HepG2 (cell line): ENCODE measurements at regions not wholly inside any gene's neighbourhood (a gene's known extent, or its start where the extent isn't known, plus 50 kb on each side); places are given as distances from the start of the nearest gene placed in this dataset.

Experiments
- ATAC-seq: fragments of 200-7000 bp; cut with Tn5 transposase; 3 replicates; pipeline ENCODE4 v1.9.1; 2020; ENCODE audit warnings: mild to moderate bottlenecking, moderate library complexity
- BruUV-seq: library from RNA; stranded (reverse); fragments of 400-500 nt; replicated peaks from 2 replicates; lab custom pipeline; 2021; lab: Mats Ljungman, UMichigan
- CTCF ChIA-PET: fragments of 300-600 bp; formaldehyde crosslinking; extraction: SDS; loops from one replicate; lab custom pipeline; 2021; ENCODE audit warnings: low total read pairs, inconsistent platforms, low intra/inter-chr PET ratio; lab: Yijun Ruan, JAX
- POLR2A ChIA-PET: fragments of 350-600 bp; sonication (Branson Sonifier 250); formaldehyde crosslinking; loops from one replicate; lab custom pipeline; 2020; ENCODE audit warnings: antibody characterized with exemption, inconsistent platforms; lab: Yijun Ruan, JAX
- DNase-seq: peaks from one replicate; pipeline ENCODE4 v3.0.0-alpha.2; 2015; ENCODE audit warnings: low spot score
- FAIRE-seq: peaks from 3 replicates; lab custom pipeline; 2011; peaks lifted over from hg19 to GRCh38; lab: Jason Lieb, UNC
- H2AFZ ChIP-seq: one replicate; pipeline ENCODE4 v1.6.1; 2011; ENCODE audit warnings: low read length, inconsistent platforms
- H3K27ac ChIP-seq: fragments of 300-600 bp; 3 replicates; pipeline ENCODE4 v1.8.0; 2011; ENCODE audit warnings: mixed run types, mild to moderate bottlenecking, mixed read lengths, low read length, inconsistent platforms; ENCODE audit not compliant: insufficient read depth; ENCODE audit errors: extremely low read length
- H3K27me3 ChIP-seq, 2 experiments: fragments of 200-600 bp in 1 of 2; 2 replicates in 1 of 2; 3 replicates in 1 of 2; pipeline versions ENCODE4 v1.6.0 to v1.8.0; 2011; ENCODE audit warnings: low read length in 2 of 2, mild to moderate bottlenecking in 2 of 2, moderate library complexity in 2 of 2, inconsistent platforms in 1 of 2; ENCODE audit not compliant: insufficient read depth in 2 of 2, control insufficient read depth in 1 of 2
- H3K36me3 ChIP-seq, 2 experiments: fragments of 200-600 bp in 1 of 2; replicated peaks in 1 of 2; 2 replicates in 1 of 2; 3 replicates in 1 of 2; pipeline versions ENCODE4 v1.5.1 to v1.8.0; 2011; ENCODE audit warnings: low read length in 2 of 2, inconsistent platforms in 1 of 2; ENCODE audit not compliant: insufficient read depth in 2 of 2, control insufficient read depth in 1 of 2
- H3K4me1 ChIP-seq: 2 replicates; pipeline ENCODE4 v1.5.1; 2012; ENCODE audit warnings: low read length, inconsistent platforms; ENCODE audit not compliant: insufficient read depth
- H3K4me2 ChIP-seq: 2 replicates; pipeline ENCODE4 v1.6.0; 2011; ENCODE audit warnings: low read depth, low read length, inconsistent platforms
- H3K4me3 ChIP-seq, 3 experiments: fragments of 200-600 bp in 1 of 3; sonication (generic), shearing (Covaris generic) in 1 of 3; replicated peaks in 1 of 3; 2 replicates each; pipeline ENCODE4 v1.5.1; 2011 to 2016; ENCODE audit warnings: low read length in 3 of 3, inconsistent platforms in 2 of 3, low read depth in 2 of 3, mild to moderate bottlenecking in 2 of 3, control low read depth in 1 of 3, mixed read lengths in 1 of 3; ENCODE audit not compliant: insufficient read depth in 1 of 3
- H3K79me2 ChIP-seq: one replicate; pipeline ENCODE4 v1.6.1; 2011; ENCODE audit warnings: low read length, inconsistent platforms; ENCODE audit not compliant: insufficient read depth
- H3K9ac ChIP-seq: 2 replicates; pipeline ENCODE4 v1.6.0; 2011; ENCODE audit warnings: mild to moderate bottlenecking, low read depth, low read length, inconsistent platforms; ENCODE audit not compliant: insufficient read depth
- H3K9me3 ChIP-seq: 2 replicates; pipeline ENCODE4 v1.5.1; 2012; ENCODE audit warnings: mild to moderate bottlenecking, low read length
- H4K20me1 ChIP-seq: 2 replicates; pipeline ENCODE4 v1.6.0; 2011; ENCODE audit warnings: inconsistent platforms, mild to moderate bottlenecking, low read length, moderate library complexity; ENCODE audit not compliant: insufficient read depth
- ARHGAP35 ChIP-seq: sonication (generic); formaldehyde crosslinking; IDR thresholded peaks from 2 replicates; pipeline ENCODE4 v1.9.0; 2022; ENCODE audit warnings: mild to moderate bottlenecking, inconsistent platforms, moderate library complexity, missing genetic modification reagents, borderline replicate concordance
- IKZF1 ChIP-seq: fragments of 450-650 bp; IDR thresholded peaks from 2 replicates; pipeline ENCODE4 v1.7.1; 2016
- PRDM15 ChIP-seq: sonication (generic); formaldehyde crosslinking; IDR thresholded peaks from 2 replicates; pipeline ENCODE4 v1.4.0; 2020; ENCODE audit warnings: missing genetic modification reagents
- RNF2 ChIP-seq: fragments of 450-650 bp; conservative IDR thresholded peaks from 2 replicates; pipeline ENCODE4 v1.6.1; 2016; ENCODE audit warnings: low read depth
- U2AF2 ChIP-seq: fragments of 200-400 bp; formaldehyde crosslinking; IDR thresholded peaks from 2 replicates; pipeline ENCODE4 v1.6.1; 2017; ENCODE audit warnings: low read depth, mild to moderate bottlenecking, low read length
- WIZ ChIP-seq: sonication (generic); formaldehyde crosslinking; IDR thresholded peaks from 2 replicates; pipeline ENCODE4 v1.5.1; 2020; ENCODE audit warnings: mild to moderate bottlenecking, missing genetic modification reagents
- ZBTB46 ChIP-seq: sonication (generic); formaldehyde crosslinking; IDR thresholded peaks from 2 replicates; pipeline ENCODE4 v1.4.0; 2020; ENCODE audit warnings: mild to moderate bottlenecking, missing genetic modification reagents, borderline replicate concordance
- ZNF318 ChIP-seq: sonication (generic); formaldehyde crosslinking; IDR thresholded peaks from 2 replicates; pipeline ENCODE4 v1.4.0; 2020; ENCODE audit warnings: mild to moderate bottlenecking, missing genetic modification reagents
- ZNF510 ChIP-seq: sonication (generic); formaldehyde crosslinking; IDR thresholded peaks from 2 replicates; pipeline ENCODE4 v1.4.0; 2020; ENCODE audit warnings: low read depth, mild to moderate bottlenecking, missing genetic modification reagents
- ZSCAN31 ChIP-seq: sonication (generic); formaldehyde crosslinking; IDR thresholded peaks from 2 replicates; pipeline ENCODE4 v1.5.0; 2020; ENCODE audit warnings: low read depth, mild to moderate bottlenecking, missing genetic modification reagents
- WGBS: methylation state at CpG from one replicate; pipeline ENCODE4 v1.1.6; 2017; ENCODE audit warnings: low lambda C conversion rate; 5-methylcytosine and 5-hydroxymethylcytosine counted together
- in situ Hi-C: cut with HindIII; loops from 2 replicates; pipeline ENCODE4 v1.10.0; 2017; ENCODE audit warnings: low pct_unique_long_range_greater_than_20kb; ENCODE audit not compliant: extremely low pct_ligation_motif_present
- intact Hi-C: fragments of 100-400 bp; cut with micrococcal nuclease; formaldehyde crosslinking; loops from one replicate; pipeline ENCODE4 v1.10.0; 2022; ENCODE audit not compliant: unreplicated experiment

- BruUV-seq: no TSS peak
- intact Hi-C loops: no loop called here
- no peak for ATAC-seq
- no peak for TF ChIP-seq IKZF1
- no peak for TF ChIP-seq ZNF318 (CRISPR knock-in tag)
- no peak for TF ChIP-seq U2AF2
- no peak for TF ChIP-seq ARHGAP35
- TF ChIP-seq RNF2: no peak
- TF ChIP-seq ZBTB46 (CRISPR knock-in tag): no peak
- TF ChIP-seq PRDM15: no peak
- TF ChIP-seq WIZ (CRISPR knock-in tag): no peak
- TF ChIP-seq ZSCAN31 (CRISPR knock-in tag): no peak
- no peak for TF ChIP-seq ZNF510 (CRISPR knock-in tag)
Observed at GRCh38 chr3:117308756-117309155, 599.2 kb downstream of the TUSC7 start.

More at GRCh38 chr3:117308756-117309155, 599.2 kb downstream of the TUSC7 start:
- H3K4me2 ChIP-seq: no peak overlapping the region
- no peak for DNase-seq
- POLR2A ChIA-PET: no interaction called here
- FAIRE-seq: no peak
- no peaks in the 10 kb centered on the region for H3K36me3 ChIP-seq
- no peaks in the 10 kb centered on the region for H3K4me1 ChIP-seq
- H3K9ac ChIP-seq: no peak overlapping the region
- CTCF ChIA-PET: no interaction called here
- H4K20me1 ChIP-seq: no peaks in the 10 kb centered on the region
- in situ Hi-C loops: no loop called here
- H2AFZ ChIP-seq: no peak overlapping the region
- H3K79me2 ChIP-seq: no peaks in the 10 kb centered on the region
- no peaks in the 10 kb centered on the region for H3K9me3 ChIP-seq
- WGBS: 0% methylated on average over 1 of the region's 1 CpG
- H3K27ac ChIP-seq: no peak overlapping the region
- no peak overlapping the region for H3K4me3 ChIP-seq
- no peaks in the 10 kb centered on the region for H3K27me3 ChIP-seq
